ENCODE measurements at regions not wholly inside any gene's neighbourhood (a gene's known extent, or its start where the extent isn't known, plus 50 kb on each side); places are given as distances from the start of the nearest gene placed in this dataset.

- DNase-seq, result no peak
Observed at GRCh38 chr7:156147104-156147503, 334.8 kb upstream of the SHH start.

DNA sequence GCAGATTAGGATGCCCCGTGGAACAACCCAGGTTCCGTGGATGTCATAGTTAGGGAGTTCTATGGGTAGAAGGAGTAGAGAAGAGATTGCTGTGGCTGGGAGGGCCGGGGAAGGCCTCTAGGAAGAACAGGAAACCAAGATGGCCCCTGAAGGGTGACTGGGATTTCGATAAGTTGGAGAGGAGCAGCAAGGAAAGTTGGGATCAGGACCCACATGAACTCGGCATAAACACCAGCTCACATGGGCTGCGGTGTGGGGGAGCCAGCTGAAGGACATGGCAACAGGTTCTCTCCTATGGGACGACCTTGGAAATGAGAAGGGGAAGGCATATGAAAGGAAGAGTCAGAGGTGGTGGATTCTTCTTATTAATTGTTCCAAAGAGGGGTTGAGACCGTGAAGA lies 333.7 kb upstream of the SHH start:
- no peak for DNase-seq

GRCh38 chr7:156145184-156145583 lies 332.9 kb upstream of the SHH start:
- no peak for DNase-seq

- DNase-seq, result no peak
Observed at GRCh38 chr7:156143683-156144082, 331.4 kb upstream of the SHH start.

DNA sequence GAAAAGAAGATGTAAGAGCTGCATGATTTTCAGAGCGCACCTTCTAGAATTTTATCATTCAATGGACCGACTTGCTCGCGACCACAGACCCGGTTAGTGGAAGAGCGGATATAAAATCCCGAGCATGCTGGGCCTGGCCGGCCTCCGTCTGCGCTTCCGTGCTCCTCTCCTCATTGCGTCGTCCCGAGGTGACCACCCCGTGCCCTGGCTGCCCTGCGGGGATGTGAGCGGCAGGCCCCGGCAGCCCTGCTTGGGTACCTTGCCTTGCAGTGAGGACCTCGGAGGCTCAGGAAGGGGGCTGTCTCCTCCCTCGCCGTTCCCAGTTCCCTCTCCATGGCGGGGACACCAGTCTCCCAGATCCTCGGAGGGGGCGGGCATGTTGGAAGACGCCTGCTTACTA lies 330.9 kb upstream of the SHH start:
- DNase-seq, result no peak

DNA sequence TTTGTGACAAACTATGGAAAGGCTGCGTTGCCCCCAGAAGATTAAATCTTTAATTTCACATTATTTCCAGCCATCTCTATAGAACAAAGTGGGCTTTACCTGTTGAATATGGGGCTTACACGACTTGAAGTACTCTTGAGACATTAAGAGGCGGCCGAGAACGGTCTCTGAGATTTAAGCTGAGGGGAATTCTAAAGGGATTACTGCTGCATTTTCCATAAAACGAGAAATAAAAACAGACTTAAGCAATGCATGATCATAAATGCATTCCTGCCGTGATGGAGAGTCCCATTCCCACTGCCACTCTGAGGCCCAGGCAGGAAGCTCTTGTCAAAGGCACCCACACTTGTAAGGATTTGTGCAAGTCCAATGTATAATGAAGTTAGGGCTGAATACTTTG lies 329.7 kb upstream of the SHH start:
- no peak for DNase-seq

DNA sequence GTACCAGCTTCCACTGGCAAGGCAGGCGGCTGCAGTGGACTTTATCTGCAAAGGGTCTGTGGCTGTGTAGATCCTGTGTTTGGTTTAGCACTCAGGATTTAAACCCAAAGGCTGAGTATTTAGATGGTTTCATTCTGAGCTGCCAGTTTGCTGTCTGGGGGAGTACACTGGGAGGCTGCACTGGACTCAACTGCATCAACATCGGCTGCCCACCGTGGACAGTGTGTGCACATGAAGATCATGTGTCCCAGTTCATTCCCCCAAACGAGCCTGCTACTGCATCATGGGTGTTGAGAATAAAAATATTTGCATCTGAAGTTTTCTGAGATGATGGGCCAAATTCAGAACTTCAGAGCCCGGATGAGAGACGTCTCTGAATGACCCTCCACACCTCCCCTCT lies 328.6 kb upstream of the SHH start:
- no peak for DNase-seq

GRCh38 chr7:156140447-156140846 lies 328.2 kb upstream of the SHH start:
- no peak for DNase-seq

- DNase-seq, result no peak
Observed at GRCh38 chr7:156139633-156140032, 327.4 kb upstream of the SHH start.

GRCh38 chr7:156139112-156139511 lies 326.8 kb upstream of the SHH start:
- no peak for DNase-seq

DNA sequence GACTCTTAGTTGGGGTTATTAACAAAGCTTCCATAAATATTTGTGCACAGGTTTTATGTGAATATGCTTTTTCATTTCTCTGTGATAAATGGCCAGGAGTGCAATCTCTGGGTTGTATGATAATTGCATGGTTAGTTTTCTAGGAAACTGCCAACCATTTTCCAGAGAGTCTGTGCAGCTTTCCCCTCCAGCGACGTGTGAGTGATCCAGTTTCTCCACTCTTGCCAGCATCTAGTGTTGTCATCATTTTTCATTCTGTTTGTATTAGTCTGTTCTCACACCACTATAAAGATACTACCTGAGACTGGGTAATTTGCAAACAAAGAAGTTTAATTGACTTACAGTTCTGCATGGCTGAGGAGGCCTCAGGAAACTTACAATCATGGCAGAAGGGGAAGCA lies 319.6 kb upstream of the SHH start:
- no peak for DNase-seq

DNA sequence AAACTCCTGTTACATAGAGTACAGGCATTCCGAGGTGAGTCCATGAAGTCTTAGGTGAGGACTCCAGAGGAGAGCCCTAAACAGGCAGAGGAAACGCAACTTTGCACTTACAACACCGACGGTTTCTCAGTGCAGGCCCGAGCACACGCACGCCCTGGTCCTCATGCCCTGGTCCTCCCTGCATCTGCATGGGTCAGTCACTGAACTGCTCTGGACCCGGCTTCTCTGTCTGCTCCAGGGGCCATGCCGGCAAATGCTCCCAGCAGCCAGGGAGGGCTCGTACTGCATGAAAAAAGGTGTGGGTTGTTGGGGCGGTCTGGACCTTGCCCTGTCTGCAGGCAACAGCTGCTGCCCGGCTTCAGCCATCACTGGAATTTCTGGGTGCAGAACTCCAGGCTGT lies 317.3 kb upstream of the SHH start:
- no peak for DNase-seq

GRCh38 chr7:156128496-156128895 lies 316.2 kb upstream of the SHH start:
- DNase-seq, result no peak

DNA sequence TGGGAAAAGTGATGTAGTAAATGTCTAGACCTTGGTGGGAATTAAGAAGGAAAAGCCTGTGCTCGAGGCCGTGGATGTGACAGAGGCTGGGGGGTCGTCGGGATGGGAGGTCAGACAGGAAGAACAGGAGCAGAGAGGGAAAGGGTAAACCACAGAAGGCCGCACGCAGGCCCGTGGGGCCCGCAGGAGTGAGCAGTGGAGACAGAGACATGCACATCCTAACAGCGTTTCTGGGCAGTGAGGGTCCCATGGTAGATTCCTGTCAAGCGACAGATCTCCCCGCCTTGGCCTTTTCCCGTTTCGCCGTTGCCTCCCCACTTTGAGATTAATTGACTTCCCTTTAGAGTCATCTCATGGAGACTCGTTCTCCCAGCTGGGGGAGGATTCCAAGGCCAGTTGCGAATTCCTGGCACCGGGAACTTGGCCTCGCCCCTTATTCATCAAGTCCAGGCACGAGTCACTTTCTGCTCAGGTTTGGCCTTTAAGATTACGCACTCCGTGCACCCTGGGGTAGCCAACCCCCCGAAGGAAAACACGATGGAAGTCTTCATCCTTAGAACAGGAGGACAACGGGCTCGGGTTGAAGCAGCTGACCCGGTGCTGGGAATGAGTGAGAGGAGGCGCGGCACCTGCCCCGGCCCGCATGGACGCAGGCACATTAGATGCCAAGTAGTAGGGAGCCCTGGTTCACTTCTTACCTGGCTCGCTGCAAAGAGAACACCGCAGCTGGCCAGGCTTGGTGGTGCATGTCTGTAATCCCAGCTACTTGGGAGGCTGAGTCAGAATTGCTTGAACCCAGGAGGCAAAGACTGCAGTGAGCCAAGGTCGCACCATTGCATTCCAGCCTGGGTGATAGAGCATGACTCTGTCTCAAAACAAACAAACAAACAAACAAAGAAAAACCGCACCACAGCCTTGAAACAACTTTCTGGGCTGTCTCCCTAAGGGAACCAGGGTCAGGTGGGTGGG lies 315.2 kb upstream of the SHH start:
- DNase-seq, result no peak

GRCh38 chr7:156125841-156126730 lies 313.8 kb upstream of the SHH start:
- no peak for DNase-seq

GRCh38 chr7:156124356-156124755 lies 312.1 kb upstream of the SHH start:
- no peak for DNase-seq

GRCh38 chr7:156123362-156123761 lies 311.1 kb upstream of the SHH start:
- no peak for DNase-seq

GRCh38 chr7:156122752-156123354 lies 310.6 kb upstream of the SHH start:
- no peak for DNase-seq

GRCh38 chr7:156121956-156122355 lies 309.7 kb upstream of the SHH start:
- DNase-seq, result no peak

DNA sequence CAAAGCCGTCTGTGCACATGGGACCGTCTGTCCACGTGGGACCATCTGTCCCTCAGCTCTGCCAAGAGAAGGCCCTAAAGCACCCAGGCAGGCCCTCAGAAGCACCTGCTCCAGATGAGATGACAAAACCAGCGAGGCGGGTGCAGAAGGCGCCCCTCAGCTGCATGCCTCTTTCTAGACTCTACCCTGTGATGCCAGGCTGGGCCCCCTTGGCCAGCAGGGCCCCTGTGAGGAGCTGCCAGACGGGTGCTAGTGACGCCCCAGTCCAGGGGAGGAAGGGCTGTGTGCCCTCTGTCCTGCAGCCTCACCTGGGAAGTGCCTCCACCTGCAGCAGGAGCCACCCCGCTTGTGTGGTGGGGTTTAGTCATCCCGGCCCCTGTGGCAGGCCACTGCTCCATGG lies 309.2 kb upstream of the SHH start:
- DNase-seq, result no peak

- DNase-seq, result no peak
Observed at GRCh38 chr7:156120552-156120951, 308.3 kb upstream of the SHH start.

- DNase-seq, result no peak
Observed at GRCh38 chr7:156119771-156120170, 307.5 kb upstream of the SHH start.

DNA sequence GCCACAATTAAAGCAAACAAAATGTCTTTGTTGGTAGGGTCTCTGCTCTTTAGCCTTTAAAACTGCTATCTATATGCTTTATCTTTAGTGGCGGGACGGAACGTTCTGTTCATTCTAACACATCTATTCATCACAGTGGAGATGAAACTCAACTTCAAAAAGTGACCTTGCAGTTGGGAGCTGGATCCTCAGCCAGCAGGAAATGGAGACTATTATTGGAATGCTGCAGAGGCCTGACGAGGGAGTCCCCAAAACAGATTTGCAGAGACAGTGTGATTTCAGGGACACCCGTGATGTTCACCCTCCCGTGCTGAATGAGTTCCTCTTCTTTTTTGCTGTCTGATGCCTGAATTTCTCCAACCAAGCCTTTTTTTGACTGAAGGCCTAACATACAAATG lies 306.0 kb upstream of the SHH start:
- no peak for DNase-seq
